CMK (cell line): ENCODE measurements at regions not wholly inside any gene's neighbourhood (a gene's known extent, or its start where the extent isn't known, plus 50 kb on each side); places are given as distances from the start of the nearest gene placed in this dataset.

Experiments
- DNase-seq: peaks from one replicate; pipeline ENCODE4 v3.0.0-alpha.2; 2010; ENCODE audit warnings: low read depth

- DNase-seq: peak; percentile 59
Observed at GRCh38 chr5:82356808-82357671, 78.9 kb upstream of the RPS23 start.

DNA sequence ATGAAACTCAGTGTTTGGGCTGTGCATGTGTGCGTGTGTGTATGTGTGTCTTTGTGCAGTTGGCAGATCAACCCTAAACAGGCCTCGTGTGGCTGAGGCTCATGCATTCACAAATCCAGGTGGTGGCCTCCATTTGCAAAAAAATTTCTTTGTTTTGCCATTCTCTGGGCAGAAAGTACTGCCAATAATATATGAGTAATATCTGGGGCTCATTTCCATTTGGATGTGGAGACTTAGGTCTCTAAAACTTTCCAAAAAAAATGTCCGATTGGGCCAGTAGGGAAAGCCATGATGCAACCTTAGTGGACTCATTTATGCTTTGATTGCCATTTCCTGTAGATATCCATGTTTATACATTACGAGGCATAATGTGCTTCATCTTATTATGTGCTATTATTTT lies 77.9 kb upstream of the RPS23 start:
- no peak for DNase-seq

DNA sequence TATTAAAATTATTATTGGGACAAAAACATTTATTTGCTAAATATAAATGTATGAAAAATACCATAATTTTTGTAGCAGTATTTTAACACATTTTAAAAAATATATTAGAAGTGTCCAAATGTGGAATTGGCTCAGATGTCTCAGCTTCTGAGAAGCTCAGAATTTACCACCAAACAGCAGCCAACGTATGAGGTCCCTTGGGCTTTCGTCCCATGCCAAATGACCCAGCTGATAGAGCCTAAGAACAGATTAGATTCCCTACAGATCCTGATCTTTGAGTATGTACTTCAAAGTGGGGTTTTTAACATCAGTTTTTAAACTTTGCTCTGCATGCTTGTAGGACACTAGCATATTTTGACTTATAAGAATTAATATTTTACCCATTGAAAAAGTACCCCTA lies 77.3 kb upstream of the RPS23 start:
- no peak for DNase-seq

GRCh38 chr5:82355053-82355452 lies 76.9 kb upstream of the RPS23 start:
- no peak for DNase-seq

- no peak for DNase-seq
Observed at GRCh38 chr5:82354543-82354942, 76.4 kb upstream of the RPS23 start.

- no peak for DNase-seq
Observed at GRCh38 chr5:82353522-82353921, 75.4 kb upstream of the RPS23 start.

GRCh38 chr5:82352146-82352791 lies 74.1 kb upstream of the RPS23 start:
- peak; percentile 52 for DNase-seq

- no peak for DNase-seq
Observed at GRCh38 chr5:82351754-82352145, 73.6 kb upstream of the RPS23 start.

- no peak for DNase-seq
Observed at GRCh38 chr5:82351297-82351696, 73.1 kb upstream of the RPS23 start.

DNA sequence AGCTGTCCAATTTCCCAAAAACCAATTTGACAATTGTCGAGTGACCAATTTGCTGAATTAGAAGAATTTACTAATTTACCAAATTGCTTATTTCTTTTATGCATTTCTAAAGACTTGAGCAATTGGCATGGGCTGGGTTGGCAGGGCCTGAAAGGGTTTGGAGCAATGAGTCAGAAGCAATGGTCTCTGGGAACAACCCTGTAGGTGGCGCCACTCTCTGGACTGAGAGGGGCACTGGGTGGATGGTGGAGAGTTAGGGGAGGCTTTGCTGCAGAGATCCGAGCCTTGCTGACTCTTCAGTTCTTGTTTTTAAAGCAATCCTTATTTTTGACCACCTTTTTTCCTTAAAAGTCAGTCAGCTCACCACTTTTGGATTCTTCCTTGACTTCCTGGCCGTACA lies 71.5 kb upstream of the RPS23 start:
- no peak for DNase-seq

- DNase-seq: no peak
Observed at GRCh38 chr5:82348784-82349425, 70.8 kb upstream of the RPS23 start.

- no peak for DNase-seq
Observed at GRCh38 chr5:82347201-82347865, 69.2 kb upstream of the RPS23 start.

- DNase-seq: no peak
Observed at GRCh38 chr5:82346399-82347165, 68.4 kb upstream of the RPS23 start.

GRCh38 chr5:82345108-82345507 lies 67.0 kb upstream of the RPS23 start:
- DNase-seq: no peak

GRCh38 chr5:82341325-82341724 lies 63.2 kb upstream of the RPS23 start:
- DNase-seq: no peak

GRCh38 chr5:82340799-82341198 lies 62.6 kb upstream of the RPS23 start:
- DNase-seq: no peak

- DNase-seq: no peak
Observed at GRCh38 chr5:82339792-82340191, 61.6 kb upstream of the RPS23 start.

DNA sequence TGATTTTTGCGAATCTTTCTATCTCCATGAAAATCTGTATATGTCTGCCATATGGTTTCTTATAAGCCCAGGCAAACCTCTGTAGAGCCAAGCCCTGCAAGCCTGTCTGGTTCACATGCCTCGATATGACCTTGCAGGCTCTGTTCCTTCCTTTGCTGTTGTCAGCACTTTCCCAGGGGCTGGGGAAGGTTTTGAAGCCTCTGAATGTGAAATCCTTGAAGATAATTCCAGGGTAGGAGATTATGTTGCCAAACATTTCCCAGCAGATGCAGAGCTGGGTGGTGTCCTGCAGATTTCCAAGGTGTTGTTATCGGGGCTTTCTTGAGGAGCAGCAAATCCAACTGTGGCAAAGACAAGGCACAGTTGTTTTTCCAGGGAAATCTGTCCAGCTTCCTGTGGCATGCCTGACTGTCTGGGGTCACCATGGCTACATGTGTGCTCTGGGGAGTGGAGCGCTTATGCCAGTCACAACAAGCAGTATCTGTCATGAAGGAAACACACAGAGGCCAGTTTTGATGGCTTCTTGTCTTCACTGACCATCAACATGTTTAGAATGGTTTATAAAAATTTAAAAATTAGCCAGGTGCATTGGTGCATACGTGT lies 60.7 kb upstream of the RPS23 start:
- no peak for DNase-seq

DNA sequence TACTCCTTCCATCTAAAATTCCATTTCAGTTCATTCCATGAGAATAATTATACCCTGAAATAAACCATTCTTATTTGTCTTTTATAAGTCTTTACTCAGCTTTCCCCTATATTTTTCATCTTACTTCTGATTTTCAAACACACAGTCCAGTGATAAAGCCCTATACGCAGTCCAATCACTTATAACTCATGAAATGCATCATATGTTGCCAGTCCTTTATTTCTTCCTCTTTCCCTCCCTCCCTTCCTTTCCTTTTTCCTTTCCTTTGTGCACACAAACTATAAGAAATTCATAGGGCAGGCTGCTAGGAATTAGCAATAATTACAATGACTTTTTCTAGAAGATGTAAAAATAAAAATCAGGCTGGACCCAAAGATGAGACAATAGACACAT lies 58.8 kb upstream of the RPS23 start:
- DNase-seq: no peak

DNA sequence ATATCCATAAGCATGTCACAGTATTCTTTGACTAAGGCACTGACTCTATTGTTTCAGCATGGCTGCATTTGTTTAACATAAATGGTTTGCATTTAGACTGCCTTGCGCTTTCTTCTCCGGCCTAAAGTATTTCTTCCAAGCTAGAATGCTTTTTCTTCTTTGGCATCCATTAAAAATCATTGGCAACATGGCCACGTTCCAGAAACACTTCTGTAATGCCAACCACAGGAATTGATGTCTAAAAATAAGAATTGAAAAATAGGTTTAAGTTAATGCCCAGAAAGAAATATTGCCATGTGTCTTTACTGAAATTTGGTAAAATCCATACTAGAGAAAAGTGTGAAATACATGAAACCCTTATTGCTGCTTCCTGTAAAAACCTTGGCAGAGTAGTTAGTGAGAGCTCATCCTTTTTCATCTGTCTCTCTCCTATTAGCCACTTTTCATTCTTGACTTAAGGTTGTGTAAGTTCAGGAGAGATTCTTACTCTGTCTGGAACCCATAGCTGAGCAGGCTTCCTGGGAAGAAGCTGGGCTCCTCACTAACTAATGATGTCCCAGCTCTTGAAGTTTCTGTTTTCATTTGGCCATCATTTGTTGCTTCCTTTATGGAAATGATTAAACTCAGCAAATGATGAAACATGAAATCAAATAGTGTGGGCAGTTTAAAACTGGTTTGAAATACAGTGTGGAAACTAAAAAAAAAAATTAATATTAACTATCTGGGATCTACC lies 58.2 kb upstream of the RPS23 start:
- DNase-seq: no peak

GRCh38 chr5:82335806-82336205 lies 57.7 kb upstream of the RPS23 start:
- no peak for DNase-seq
